GM04504 (cell line): ENCODE measurements at regions not wholly inside any gene's neighbourhood (a gene's known extent, or its start where the extent isn't known, plus 50 kb on each side); places are given as distances from the start of the nearest gene placed in this dataset.
"Not testable (repeated sequence)": the region's sequence is repeated elsewhere in the genome, so short reads cannot be mapped to it uniquely, and the experiment has no call there.

Source experiments
- DNase-seq: peaks from one replicate; pipeline ENCODE4 v3.0.0-alpha.2; 2012; ENCODE audit warnings: low read depth

- no peak for DNase-seq
Measured at GRCh38 chr17:62322313-62322712, 58.0 kb upstream of the EFCAB3 start.

GRCh38 chr17:62321451-62321850 is 58.9 kb upstream of the EFCAB3 start:
- DNase-seq, result no peak

DNA sequence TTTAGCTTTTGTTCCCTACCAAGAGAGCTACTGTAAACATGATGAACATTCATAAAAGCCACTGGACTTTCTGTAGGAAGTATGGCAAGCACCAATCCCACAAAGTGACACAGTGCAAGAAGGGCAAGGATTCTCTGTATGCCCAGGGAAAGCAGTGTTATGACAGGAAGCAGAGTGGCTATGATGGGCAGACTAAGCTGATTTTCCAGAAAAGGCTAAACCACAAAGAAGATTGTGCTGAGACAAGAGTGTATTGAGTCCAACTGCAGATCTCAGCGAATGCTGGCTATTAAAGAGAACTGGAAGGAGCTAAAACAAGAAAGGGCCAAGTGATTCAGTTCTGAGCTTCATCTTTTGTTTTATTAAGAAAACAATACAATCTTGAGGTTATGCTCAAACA is 60.5 kb upstream of the EFCAB3 start:
- no peak for DNase-seq

DNA sequence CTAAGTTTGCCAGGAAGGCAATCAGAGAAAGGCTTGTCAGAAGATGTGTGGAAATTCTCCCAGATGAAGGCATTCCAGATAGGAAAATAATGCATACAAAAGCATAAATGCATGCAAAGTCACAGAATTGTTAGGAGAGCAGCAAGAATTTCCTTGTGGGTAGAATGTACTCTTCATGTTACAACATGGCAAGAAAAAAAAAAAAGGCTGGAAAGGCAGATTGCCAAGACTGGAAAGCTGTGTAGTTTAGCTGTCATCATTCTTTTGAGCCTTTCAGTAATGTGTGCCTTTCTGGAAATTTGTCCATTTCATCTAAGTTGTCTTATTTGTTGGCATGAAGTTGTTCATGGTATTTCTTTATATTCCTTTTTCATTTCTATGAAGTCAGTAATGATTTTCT is 71.0 kb upstream of the EFCAB3 start:
- no peak for DNase-seq

- DNase-seq, result no peak
Measured at GRCh38 chr17:62307196-62307595, 73.2 kb upstream of the EFCAB3 start.

DNA sequence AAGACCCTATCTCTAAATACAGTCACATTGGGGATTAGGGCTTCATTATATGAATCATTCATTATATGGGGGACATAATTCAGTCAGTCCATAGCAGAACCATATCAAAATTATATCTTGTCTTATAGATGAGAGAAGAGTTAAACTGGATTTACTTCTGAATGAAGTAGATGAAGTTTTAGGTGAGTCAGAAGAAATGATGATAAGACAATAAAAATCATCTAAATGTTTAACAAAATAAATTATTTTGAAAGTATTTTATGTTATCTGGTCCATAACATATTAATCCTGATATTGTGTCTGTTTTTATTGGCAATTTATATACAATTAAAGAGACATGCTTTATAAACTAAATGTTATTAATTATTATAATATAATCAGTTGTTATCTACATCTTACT is 76.9 kb upstream of the EFCAB3 start:
- no peak for DNase-seq

DNA sequence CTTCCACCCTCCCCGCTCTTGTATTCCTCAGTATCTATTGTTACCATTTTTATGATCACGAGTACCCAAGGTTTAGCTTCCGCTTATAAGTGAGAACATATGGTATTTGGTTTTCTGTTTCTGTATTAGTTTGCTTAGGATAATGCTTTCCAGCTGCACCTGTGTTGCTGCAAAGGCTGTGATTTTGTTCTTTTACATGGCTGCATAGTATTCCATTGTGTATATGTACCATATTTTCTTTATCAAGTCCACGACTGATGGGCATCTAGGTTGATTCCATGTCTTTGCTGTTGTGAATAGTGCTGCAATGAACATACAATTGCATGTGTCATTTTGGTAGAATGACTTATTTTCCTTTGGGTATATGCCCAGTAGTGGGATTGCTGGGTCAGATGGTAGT is 79.7 kb upstream of the EFCAB3 start:
- DNase-seq, result no peak

DNA sequence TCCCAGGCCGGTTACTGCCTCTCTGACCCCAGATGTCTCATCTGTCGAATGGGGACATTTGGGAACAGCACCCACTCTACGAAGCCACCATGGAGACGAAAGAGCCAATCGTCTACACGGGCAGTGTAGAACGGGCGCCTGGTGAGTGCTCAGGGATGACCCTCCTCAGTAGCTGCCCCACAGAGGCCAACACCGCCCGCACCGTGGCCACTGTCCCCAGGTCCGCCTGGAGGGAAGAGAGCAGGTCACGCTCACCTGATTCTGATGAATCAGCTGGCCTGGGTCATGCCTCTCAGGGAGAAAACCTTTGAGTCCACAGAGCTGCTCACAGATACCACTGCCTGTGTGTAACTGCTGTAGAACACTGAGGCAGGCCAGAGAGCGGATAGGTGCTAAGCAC is 105.1 kb upstream of the EFCAB3 start:
- DNase-seq, result not testable (repeated sequence)

DNA sequence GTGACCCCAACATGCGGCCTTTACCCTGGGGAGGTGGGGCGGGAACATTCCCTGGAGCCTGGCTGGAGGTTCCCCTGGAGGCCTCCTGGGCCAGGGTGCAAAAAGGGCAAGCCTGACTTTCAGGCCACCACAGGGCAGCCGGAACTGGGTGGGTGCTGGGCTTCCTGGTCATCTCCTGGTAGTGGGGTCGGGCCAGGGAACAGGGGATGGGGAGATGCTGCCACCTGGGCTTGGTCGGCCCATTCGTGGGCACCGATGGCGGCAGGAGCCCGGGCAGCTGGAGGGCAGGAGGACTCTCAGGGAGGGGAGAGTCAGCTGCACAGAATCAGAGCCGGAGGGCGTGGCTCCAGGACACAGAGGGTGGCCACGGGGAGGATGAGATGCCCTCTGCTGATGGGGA is 112.0 kb upstream of the EFCAB3 start:
- DNase-seq, result not testable (repeated sequence)

DNA sequence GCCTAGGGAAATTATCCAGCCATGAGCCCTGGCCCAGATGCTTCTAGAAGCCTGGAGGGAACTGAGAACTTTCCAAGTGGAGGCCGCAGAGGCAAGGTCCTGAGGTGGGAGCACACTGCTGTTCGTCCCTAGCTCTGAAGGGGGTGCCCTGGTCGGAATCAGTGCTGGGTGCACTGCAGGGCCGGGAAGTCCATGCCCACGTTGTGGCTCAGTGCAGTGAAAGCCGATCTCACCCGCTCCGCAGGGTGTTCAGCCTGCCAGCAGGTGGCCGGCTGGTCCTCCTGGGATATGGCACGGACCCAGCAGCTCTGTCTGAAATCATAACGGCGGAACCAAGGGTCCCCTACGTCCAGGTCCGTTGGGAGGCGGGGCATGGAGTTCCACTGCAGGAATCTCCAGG is 115.4 kb upstream of the EFCAB3 start:
- DNase-seq, result not testable (repeated sequence)

GRCh38 chr17:62255791-62256190 is 124.6 kb upstream of the EFCAB3 start:
- DNase-seq, result not testable (repeated sequence)

GRCh38 chr17:62242076-62242475 is 138.3 kb upstream of the EFCAB3 start:
- peak; percentile 2 for DNase-seq

GRCh38 chr17:62239569-62239968 is 140.8 kb upstream of the EFCAB3 start:
- not testable (repeated sequence) for DNase-seq

DNA sequence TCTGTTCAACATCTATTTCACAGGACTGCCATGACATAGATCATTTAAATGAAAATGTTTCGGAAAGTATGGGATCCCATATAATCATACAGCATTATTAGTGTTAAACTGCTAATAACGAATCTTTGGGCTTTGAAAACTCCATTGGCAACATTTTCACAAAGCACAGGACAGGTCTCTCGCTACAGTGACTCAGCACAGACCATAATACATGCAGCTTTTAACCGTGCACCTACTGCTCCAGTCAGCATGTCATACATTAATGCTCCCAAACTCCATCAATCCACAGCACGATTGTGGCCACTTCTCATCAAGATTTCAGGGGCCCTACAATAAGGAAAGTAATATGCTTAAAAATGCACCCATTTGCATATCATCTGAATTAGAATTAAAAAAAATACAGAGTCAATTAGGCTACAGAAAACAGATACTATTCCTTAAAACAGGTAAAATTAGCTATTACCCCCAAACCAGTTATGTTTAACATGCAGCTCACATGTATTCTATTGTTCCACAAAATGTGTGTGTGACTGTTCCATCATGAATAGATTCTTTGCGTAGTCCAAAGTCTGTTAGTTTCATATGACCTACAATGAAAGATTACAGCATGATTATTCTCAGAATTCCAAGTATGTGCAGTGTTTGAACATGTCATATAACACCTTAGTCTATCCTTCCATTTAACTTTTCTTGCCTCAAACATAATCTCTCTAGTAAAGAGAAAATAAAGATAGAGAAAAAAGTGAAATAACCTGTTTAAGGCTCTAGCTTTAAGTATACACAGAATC is 141.6 kb upstream of the EFCAB3 start:
- not testable (repeated sequence) for DNase-seq

- DNase-seq, result not testable (repeated sequence)
Measured at GRCh38 chr17:62233822-62234481, 146.4 kb upstream of the EFCAB3 start.

DNA sequence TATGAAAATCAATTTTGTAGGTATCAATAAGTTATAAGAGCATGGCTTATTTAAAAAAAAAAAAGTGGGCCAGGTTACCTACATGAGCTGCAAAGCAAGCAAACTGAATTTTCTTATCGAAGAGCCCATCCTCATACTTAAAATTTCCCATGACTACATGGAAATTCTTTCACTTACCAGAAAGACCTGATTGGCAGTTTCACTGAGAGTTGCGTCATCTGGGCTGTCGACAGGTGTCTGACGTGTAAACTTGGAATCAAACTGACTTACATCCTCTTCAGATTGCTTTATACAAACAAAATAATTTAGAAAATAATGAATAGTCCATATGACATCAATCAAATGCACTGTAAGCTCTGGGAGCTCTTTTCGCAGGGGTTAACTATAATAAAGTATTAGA is 149.1 kb upstream of the EFCAB3 start:
- DNase-seq, result not testable (repeated sequence)

- not testable (repeated sequence) for DNase-seq
Measured at GRCh38 chr17:62226610-62227240, 153.6 kb upstream of the EFCAB3 start.

DNA sequence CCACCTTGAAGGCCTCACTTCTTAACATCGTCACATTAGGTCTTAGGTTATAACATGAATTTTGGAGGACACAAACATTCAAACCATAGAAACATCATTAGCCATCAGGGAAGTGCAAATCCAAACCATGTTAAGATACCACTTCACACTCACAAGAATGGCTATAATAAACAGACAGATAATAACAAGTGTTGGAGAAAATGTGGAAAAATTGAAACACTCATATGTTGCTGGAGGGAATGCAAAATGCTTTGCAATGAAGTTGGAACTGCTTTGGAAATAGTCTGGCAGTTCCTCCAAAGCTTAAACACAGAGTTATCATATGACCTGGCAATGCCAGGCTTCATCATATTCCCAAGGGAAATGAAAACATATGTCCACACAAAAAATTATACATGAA is 156.8 kb upstream of the EFCAB3 start:
- not testable (repeated sequence) for DNase-seq

GRCh38 chr17:62219221-62219899 is 154.3 kb upstream of the MED13 start:
- DNase-seq, result no peak

- no peak for DNase-seq
Measured at GRCh38 chr17:62216847-62217246, 151.8 kb upstream of the MED13 start.

- not testable (repeated sequence) for DNase-seq
Measured at GRCh38 chr17:62215891-62216290, 150.8 kb upstream of the MED13 start.

DNA sequence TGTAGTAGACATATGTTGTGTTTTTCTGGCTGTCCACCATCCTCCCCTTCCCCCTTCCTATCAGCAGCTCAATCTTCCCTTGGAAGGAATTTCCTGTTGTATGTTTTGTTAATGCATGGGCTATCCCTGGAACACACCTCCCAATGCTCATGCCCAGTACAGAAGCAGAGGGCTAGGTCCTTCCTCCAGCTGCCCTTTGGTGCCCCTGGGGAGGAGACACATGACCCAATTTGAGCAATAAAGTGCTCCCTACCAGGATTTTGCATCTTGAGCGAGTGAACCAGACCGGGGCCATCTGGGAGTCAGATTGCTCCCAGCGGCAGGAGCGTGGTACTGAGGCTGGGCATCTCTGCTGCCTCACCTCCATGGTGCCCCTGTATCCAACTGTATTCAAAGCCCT is 141.5 kb upstream of the MED13 start:
- DNase-seq, result no peak

DNA sequence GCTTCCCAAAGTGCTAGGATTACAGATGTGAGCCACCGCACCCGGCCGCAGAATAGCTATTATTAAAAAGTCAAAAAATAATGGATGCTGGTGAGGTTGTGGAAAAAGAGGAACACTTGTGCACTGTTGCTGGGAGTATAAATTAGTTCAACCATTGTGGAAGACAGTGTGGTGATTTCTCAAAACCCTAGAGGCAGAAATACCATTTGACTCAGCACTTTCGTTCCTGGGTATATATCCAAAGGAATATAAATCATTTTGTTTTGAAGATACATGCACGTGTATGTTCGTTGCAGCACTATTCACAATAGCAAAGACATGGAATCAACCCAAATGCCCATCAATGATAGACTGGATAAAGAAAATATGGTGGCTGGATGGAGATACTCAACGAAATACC is 132.1 kb upstream of the MED13 start:
- DNase-seq, result not testable (repeated sequence)
